ENCODE measurements at regions not wholly inside any gene's neighbourhood (a gene's known extent, or its start where the extent isn't known, plus 50 kb on each side); places are given as distances from the start of the nearest gene placed in this dataset.
"Not testable (repeated sequence)": the region's sequence is repeated elsewhere in the genome, so short reads cannot be mapped to it uniquely, and the experiment has no call there.

DNA sequence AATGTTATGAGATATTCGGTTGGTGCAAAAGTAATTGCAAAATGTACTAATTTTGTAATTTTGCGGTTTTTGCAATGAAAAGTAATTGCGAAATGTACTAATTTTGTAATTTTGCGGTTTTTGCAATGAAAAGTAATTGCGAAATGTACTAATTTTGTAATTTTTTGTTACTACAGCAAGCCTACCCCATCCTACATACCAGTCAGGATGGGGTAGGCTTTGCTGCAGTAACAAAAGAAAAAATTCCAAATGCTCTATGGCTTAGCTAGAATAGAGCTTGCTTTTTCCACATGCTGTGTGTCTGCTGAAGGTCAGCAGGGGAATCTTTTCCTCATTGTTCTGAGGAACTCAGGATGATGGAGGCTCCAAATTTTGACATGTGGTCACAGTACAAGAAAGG is 83.3 kb upstream of the GPRC5B start:
- DNase-seq (ENCODE audit: low spot score): no peak
- TF ChIP-seq, protein P1, sequence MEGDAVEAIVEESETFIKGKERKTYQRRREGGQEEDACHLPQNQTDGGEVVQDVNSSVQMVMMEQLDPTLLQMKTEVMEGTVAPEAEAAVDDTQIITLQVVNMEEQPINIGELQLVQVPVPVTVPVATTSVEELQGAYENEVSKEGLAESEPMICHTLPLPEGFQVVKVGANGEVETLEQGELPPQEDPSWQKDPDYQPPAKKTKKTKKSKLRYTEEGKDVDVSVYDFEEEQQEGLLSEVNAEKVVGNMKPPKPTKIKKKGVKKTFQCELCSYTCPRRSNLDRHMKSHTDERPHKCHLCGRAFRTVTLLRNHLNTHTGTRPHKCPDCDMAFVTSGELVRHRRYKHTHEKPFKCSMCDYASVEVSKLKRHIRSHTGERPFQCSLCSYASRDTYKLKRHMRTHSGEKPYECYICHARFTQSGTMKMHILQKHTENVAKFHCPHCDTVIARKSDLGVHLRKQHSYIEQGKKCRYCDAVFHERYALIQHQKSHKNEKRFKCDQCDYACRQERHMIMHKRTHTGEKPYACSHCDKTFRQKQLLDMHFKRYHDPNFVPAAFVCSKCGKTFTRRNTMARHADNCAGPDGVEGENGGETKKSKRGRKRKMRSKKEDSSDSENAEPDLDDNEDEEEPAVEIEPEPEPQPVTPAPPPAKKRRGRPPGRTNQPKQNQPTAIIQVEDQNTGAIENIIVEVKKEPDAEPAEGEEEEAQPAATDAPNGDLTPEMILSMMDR (IDR thresholded peaks at IDR 0.05): no peak
- H3K36me3 ChIP-seq: no peaks in the 10 kb centered on the region

DNA sequence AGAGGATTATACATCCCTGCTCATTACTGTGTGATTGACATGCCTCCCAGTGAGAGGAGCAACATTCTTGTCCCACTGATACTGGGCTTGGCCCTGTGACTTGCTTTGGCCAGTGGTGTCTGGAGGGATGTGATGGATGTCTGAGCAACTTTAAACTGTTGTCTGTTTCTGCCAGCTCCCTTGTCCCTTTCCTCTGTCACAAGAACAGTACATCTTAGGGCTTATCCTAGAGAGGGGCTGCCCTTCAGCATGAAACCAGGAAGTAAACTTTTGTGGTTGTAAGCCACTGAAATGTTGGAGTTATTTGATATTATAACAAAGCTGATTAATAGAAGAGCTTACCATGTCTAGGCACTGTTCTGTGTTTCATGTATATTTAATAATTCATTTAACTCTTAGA is 82.9 kb upstream of the GPRC5B start:
- TF ChIP-seq, protein P1 (IDR thresholded peaks at IDR 0.05): no peak
- H3K4me3 ChIP-seq: no peak overlapping the region

More for the DNA sequence above, 83.3 kb upstream of the GPRC5B start:
- no peaks in the 10 kb centered on the region for H3K27me3 ChIP-seq
- no peak overlapping the region for H3K4me3 ChIP-seq
- H3K27ac ChIP-seq: no peak overlapping the region
- peaks cover 0 to 9% of the 10 kb centered on the region in 2 donors for H3K9me3 ChIP-seq
- H3K4me1 ChIP-seq: no peaks in the 10 kb centered on the region

DNA sequence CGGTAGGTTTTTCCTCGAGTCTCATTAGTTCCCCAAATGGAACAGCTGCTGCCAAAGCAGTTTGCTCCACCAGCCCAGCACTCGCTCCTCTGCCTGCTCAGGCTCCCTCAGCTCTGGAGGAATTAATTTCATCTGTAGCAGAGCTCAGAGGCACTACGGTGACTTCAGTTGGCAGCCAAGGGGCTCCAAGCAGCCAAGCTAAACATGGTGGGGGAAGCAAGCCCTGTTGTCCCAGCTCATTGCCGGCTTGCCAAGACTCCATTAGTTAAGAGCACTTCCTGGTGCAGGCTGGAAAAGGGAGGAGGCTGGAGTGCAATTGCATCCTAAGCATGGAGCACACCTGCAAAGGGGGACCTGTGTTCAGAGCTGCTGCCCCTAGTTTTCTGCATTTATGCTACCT is 78.7 kb upstream of the GPRC5B start:
- Histone ChIP-seq H3K36me3 (no peaks in the 10 kb centered on the region), H3K27me3 (no peaks in the 10 kb centered on the region), H3K4me3 (no peak overlapping the region), H3K4me1 (no peaks in the 10 kb centered on the region), H3K27ac (no peak overlapping the region), H3K9me3 (peaks cover 0 to 7% of the 10 kb centered on the region in 2 donors)
- DNase-seq (ENCODE audit: low spot score): peak; percentile 58
- TF ChIP-seq, protein P1 (IDR thresholded peaks at IDR 0.05): no peak

More for the DNA sequence above, 82.9 kb upstream of the GPRC5B start:
- no peaks in the 10 kb centered on the region for H3K27me3 ChIP-seq
- no peaks in the 10 kb centered on the region for H3K4me1 ChIP-seq
- DNase-seq (ENCODE audit: low spot score): no peak
- H3K36me3 ChIP-seq: no peaks in the 10 kb centered on the region
- H3K9me3 ChIP-seq: peaks cover 0 to 9% of the 10 kb centered on the region in 2 donors
- H3K27ac ChIP-seq: no peak overlapping the region

- Histone ChIP-seq H3K27me3 (no peaks in the 10 kb centered on the region), H3K4me1 (no peaks in the 10 kb centered on the region), H3K9me3 (no peaks in the 10 kb centered on the region), H3K27ac (no peak overlapping the region), H3K36me3 (no peaks in the 10 kb centered on the region), H3K4me3 (no peak overlapping the region)
- TF ChIP-seq, protein P1 (IDR thresholded peaks at IDR 0.05): no peak
- no peak for DNase-seq (ENCODE audit: low spot score)
These were observed 75.5 kb upstream of the GPRC5B start for GRCh38 chr16:19960183-19960582.

DNA sequence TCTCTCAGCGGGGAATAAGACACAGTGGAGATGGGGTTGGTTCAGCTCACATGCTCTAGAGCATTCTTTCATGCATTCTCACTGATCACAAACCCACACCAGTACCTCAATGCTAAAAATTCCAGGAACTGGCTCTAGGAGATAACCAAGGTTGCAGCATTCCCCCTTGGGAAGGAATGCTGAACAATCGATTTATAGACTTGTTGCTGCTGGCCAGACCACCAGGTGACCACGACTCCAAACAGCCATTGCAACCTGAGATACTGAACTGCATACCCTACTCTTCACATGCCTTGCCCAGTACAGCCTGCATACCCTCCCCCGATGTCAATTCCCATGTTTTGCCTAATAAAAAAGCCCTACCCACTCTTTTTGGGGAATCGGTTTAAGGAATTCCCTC is 75.1 kb upstream of the GPRC5B start:
- Histone ChIP-seq H3K4me3 (no peak overlapping the region), H3K36me3 (no peaks in the 10 kb centered on the region), H3K27ac (no peak overlapping the region), H3K9me3 (no peaks in the 10 kb centered on the region), H3K27me3 (no peaks in the 10 kb centered on the region), H3K4me1 (no peaks in the 10 kb centered on the region)
- TF ChIP-seq, protein P1 (IDR thresholded peaks at IDR 0.05): no peak
- no peak for DNase-seq (ENCODE audit: low spot score)

GRCh38 chr16:19955896-19956295 is 71.2 kb upstream of the GPRC5B start:
- DNase-seq (ENCODE audit: low spot score); H3K9me3 ChIP-seq; H3K4me3 ChIP-seq; H3K27ac ChIP-seq; H3K27me3 ChIP-seq; H3K4me1 ChIP-seq; H3K36me3 ChIP-seq: not testable (repeated sequence)

DNA sequence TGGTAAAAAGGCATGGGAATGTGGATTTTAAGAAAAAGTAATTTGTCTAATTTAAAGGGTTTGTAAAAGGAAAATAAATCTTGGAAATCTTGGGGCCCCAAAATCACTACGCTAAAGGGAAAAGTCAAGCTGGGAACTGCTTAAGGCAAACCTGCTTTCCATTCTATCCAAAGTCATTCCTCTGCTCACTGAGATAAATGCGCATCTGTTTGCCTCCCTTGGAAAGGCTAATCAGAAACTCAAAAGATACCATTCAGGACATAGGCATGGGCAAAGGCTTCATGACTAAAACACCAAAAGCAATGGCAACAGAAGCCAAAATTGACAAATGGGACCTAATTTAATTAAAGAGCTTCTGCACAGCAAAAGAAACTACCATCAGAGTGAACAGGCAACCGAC is 70.4 kb upstream of the GPRC5B start:
- H3K27me3 ChIP-seq; H3K9me3 ChIP-seq; H3K27ac ChIP-seq; H3K4me1 ChIP-seq; H3K36me3 ChIP-seq; DNase-seq (ENCODE audit: low spot score); H3K4me3 ChIP-seq: not testable (repeated sequence)

Measured in right atrium auricular region (tissue), 2 donors.